ENCODE measurements at regions not wholly inside any gene's neighbourhood (a gene's known extent, or its start where the extent isn't known, plus 50 kb on each side); places are given as distances from the start of the nearest gene placed in this dataset.

DNA sequence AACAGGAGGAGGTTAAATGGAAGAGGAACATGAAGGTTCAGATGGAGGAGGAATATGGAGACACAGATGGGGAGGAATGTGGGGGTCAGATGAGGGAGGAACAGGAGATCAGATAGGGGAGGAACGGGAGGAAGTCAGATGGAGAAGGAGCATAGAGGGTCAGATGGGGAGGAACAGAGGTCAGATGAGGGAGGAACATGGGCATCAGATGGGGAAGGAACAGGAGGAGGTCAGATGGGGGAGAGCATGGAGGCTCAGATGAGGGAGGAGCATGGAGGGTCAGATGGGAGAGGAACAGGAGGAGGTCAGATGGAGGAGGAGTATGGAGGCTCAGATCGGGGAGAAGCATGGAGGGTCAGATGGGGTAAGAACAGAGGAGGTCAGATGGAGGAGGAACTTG lies 290.6 kb downstream of the BMP7 start:
- TF ChIP-seq, protein P1, sequence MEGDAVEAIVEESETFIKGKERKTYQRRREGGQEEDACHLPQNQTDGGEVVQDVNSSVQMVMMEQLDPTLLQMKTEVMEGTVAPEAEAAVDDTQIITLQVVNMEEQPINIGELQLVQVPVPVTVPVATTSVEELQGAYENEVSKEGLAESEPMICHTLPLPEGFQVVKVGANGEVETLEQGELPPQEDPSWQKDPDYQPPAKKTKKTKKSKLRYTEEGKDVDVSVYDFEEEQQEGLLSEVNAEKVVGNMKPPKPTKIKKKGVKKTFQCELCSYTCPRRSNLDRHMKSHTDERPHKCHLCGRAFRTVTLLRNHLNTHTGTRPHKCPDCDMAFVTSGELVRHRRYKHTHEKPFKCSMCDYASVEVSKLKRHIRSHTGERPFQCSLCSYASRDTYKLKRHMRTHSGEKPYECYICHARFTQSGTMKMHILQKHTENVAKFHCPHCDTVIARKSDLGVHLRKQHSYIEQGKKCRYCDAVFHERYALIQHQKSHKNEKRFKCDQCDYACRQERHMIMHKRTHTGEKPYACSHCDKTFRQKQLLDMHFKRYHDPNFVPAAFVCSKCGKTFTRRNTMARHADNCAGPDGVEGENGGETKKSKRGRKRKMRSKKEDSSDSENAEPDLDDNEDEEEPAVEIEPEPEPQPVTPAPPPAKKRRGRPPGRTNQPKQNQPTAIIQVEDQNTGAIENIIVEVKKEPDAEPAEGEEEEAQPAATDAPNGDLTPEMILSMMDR (IDR thresholded peaks at IDR 0.05; ENCODE audit: low read length): no peak
- no peak for TF ChIP-seq EZH2 (IDR thresholded peaks at IDR 0.05; ENCODE audit: borderline replicate concordance, low read length)
